AG10803 (cell line): ENCODE measurements at regions not wholly inside any gene's neighbourhood (a gene's known extent, or its start where the extent isn't known, plus 50 kb on each side); places are given as distances from the start of the nearest gene placed in this dataset.
"Not testable (repeated sequence)": the region's sequence is repeated elsewhere in the genome, so short reads cannot be mapped to it uniquely, and the experiment has no call there.

Experiments
- DNase-seq: peaks from one replicate; pipeline ENCODE4 v3.0.0; 2010; ENCODE audit warnings: low read depth
- H3K4me3 ChIP-seq: 2 replicates; pipeline ENCODE4 v1.5.1; 2011; ENCODE audit warnings: mild to moderate bottlenecking, low read length, control low read depth
- TF ChIP-seq, protein P1 (sequence below): conservative IDR thresholded peaks from 2 replicates; pipeline ENCODE4 v1.5.1; 2011; ENCODE audit warnings: mild to moderate bottlenecking, low read length, control low read depth, inconsistent platforms

GRCh38 chr6:93858213-93858612, 438.9 kb upstream of the EPHA7 start:
- TF ChIP-seq, protein P1, sequence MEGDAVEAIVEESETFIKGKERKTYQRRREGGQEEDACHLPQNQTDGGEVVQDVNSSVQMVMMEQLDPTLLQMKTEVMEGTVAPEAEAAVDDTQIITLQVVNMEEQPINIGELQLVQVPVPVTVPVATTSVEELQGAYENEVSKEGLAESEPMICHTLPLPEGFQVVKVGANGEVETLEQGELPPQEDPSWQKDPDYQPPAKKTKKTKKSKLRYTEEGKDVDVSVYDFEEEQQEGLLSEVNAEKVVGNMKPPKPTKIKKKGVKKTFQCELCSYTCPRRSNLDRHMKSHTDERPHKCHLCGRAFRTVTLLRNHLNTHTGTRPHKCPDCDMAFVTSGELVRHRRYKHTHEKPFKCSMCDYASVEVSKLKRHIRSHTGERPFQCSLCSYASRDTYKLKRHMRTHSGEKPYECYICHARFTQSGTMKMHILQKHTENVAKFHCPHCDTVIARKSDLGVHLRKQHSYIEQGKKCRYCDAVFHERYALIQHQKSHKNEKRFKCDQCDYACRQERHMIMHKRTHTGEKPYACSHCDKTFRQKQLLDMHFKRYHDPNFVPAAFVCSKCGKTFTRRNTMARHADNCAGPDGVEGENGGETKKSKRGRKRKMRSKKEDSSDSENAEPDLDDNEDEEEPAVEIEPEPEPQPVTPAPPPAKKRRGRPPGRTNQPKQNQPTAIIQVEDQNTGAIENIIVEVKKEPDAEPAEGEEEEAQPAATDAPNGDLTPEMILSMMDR, result no peak
- no peak overlapping the region for H3K4me3 ChIP-seq
- no peak for DNase-seq

GRCh38 chr6:93849857-93850256, 430.5 kb upstream of the EPHA7 start:
- DNase-seq, result no peak
- TF ChIP-seq, protein P1, result no peak

GRCh38 chr6:93848031-93848742, 428.8 kb upstream of the EPHA7 start:
- H3K4me3 ChIP-seq, result no peak overlapping the region
- DNase-seq, result no peak
- TF ChIP-seq, protein P1, result no peak

More at GRCh38 chr6:93849857-93850256, 430.5 kb upstream of the EPHA7 start:
- H3K4me3 ChIP-seq, result no peak overlapping the region

GRCh38 chr6:93842178-93842577, 422.8 kb upstream of the EPHA7 start:
- no peak for DNase-seq
- TF ChIP-seq, protein P1, result no peak
- no peak overlapping the region for H3K4me3 ChIP-seq

DNA sequence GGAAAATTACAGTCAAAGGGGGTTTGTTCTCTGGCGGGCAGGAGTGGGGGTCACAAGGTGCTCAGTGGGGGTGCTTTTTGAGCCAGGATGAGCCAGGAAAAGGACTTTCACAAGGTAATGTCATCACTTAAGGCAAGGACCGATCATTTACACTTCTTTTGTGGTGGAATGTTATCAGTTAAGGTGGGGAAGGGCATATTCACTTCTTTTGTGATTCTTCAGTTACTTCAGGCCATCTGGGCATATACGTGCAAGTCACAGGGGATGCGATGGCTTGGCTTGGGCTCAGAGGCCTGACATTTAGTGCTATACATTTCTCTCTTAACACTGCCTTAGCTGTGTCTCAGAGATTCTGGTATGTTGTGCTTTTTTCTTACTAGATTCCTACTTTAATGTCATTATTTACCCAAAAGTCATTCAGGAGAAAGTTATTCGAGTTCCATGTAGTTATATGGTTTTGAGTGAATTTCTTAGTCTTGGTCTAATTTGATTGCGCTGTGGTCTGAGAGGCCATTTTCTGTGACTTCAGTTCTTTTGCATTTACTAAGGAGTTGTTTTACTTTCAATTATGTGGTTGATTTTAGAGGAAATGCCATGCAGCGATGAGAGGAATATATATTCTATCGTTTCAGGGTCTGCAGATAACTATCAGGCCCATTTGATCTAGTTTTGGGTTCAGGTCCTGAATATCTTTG, 416.2 kb upstream of the EPHA7 start:
- H3K4me3 ChIP-seq, DNase-seq: not testable (repeated sequence)

GRCh38 chr6:93835026-93835425, 415.7 kb upstream of the EPHA7 start:
- not testable (repeated sequence) for DNase-seq, H3K4me3 ChIP-seq

DNA sequence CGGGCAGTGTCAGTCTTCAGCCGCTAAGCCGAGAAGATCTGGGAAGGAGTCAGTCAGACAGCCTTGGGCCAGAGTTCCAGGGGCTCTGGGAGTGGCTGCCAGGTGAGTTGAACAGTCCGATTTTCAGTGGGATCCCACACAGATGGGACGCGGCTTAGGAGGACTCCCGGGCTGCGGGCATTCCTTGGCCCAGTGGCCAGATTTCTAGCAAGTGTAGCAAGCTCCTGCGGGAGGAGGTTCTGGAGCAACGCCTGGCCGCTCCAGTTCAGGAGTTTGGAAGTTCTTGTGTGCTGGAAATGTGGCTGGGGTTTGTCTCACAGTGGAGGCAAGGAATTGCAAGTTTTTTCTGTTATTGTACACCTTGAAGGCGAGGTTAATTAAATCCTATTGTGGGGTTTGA, 414.0 kb upstream of the EPHA7 start:
- not testable (repeated sequence) for H3K4me3 ChIP-seq, DNase-seq

DNA sequence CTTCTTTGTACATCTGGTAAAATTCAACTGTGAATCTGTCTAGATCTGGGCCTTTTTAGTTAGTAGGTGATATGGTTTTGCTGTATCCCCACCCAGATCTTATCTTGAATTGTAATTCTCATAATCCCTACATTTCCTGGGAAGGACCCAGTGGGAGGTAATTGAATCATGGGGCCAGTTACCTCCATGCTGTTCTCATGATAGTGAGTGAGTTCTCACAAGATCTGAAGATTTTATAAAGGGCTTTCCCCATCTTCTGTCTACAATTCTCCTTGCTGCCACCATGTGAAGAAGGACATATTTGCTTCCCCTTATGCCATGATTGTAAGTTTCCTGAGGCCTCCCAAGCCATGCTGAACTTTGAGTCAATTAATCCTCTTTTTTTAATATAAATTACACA, 410.4 kb upstream of the EPHA7 start:
- not testable (repeated sequence) for DNase-seq, H3K4me3 ChIP-seq

- TF ChIP-seq, protein P1, result no peak
Measured at GRCh38 chr6:93829009-93829408, 409.6 kb upstream of the EPHA7 start.

More at GRCh38 chr6:93829009-93829408, 409.6 kb upstream of the EPHA7 start:
- H3K4me3 ChIP-seq, result no peak overlapping the region
- no peak for DNase-seq
